ENCODE measurements at regions not wholly inside any gene's neighbourhood (a gene's known extent, or its start where the extent isn't known, plus 50 kb on each side); places are given as distances from the start of the nearest gene placed in this dataset.

DNA sequence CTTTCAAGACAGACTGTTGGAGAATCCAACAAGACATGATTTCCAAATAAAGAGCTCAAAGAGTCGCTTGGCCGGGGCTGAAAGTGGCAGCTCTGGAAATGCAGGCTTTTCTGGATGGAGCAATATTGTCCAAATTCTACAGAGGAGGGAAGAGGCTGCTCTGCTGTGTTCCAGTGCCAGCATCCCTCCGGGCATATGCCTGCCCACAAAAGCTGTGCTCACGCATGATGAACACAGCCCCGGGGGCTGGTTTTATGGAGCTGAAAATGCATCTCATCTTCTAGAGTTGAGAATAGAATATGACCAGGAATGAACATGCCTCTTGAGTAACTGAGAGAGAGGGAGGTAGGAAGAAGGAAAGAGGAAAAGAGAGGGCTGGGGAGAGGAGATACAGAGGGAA lies 74.7 kb upstream of the TOX3 start:
- Histone ChIP-seq H3K4me1 (ENCODE audit: control insufficient read depth in 1 of 2, insufficient read depth in 2 of 2, low read length in 2 of 2) (no peaks in the 10 kb centered on the region), H3K4me3 (replicated peaks in 1 of 2; ENCODE audit: low read depth in 1 of 2, low read length in 2 of 2) (no peak overlapping the region), H3K36me3 (ENCODE audit: control insufficient read depth in 1 of 2, insufficient read depth in 2 of 2, low read length in 2 of 2) (no peaks in the 10 kb centered on the region), H3K27ac (ENCODE audit: low read depth, low read length) (no peak overlapping the region), H3K27me3 (ENCODE audit: insufficient read depth, low read length) (no peaks in the 10 kb centered on the region), H3K9me3 (ENCODE audit: control insufficient read depth in 1 of 2, insufficient read depth in 1 of 2, low read depth in 1 of 2, low read length in 2 of 2) (no peaks in the 10 kb centered on the region), H3K79me2 (ENCODE audit: insufficient read depth, low read length) (no peaks in the 10 kb centered on the region), H3K4me2 (ENCODE audit: low read length) (no peak overlapping the region), H3K9ac (ENCODE audit: low read length) (no peak overlapping the region), H2AFZ (ENCODE audit: low read depth, low read length, poor library complexity, severe bottlenecking) (no peak overlapping the region), H3K9me2 (ENCODE audit: insufficient read depth) (no peaks in the 10 kb centered on the region), H4K20me1 (ENCODE audit: insufficient read depth) (no peaks in the 10 kb centered on the region)
- ChIA-PET RAD21 (ENCODE audit: low non-redundant PET in 1 of 2, low total read pairs in 2 of 2, uncharacterized antibody in 2 of 2, unreplicated experiment in 2 of 2) (no interaction called here), POLR2A (no interaction called here), CTCF (no interaction called here)
- TF ChIP-seq EGR1 (IDR thresholded peaks at IDR 0.05; ENCODE audit: low read depth) (no peak), SP1 (IDR thresholded peaks at IDR 0.05; ENCODE audit: low read depth) (no peak), YY1 (IDR thresholded peaks at IDR 0.05; ENCODE audit: extremely low read depth, insufficient replicate concordance, low read depth, low read length) (no peak), CTCF (IDR thresholded peaks at IDR 0.05 in 2 of 3, conservative IDR thresholded peaks at IDR 0.05 in 1 of 3; ENCODE audit: borderline replicate concordance in 1 of 3, insufficient read depth in 1 of 3, low read depth in 2 of 3, low read length in 2 of 3) (no peak), POLR2A (IDR thresholded peaks at IDR 0.05; ENCODE audit: borderline replicate concordance, extremely low read depth, insufficient read depth, insufficient read length) (no peak), TCF7L2 (IDR thresholded peaks at IDR 0.05; ENCODE audit: borderline replicate concordance, extremely low read depth, insufficient read depth, insufficient read length) (no peak), ELF1 (IDR thresholded peaks at IDR 0.05; ENCODE audit: borderline replicate concordance, low read depth) (no peak), CEBPB (IDR thresholded peaks at IDR 0.05; ENCODE audit: low read depth) (no peak), EZH2phosphoT487 (IDR thresholded peaks at IDR 0.05; ENCODE audit: borderline replicate concordance) (no peak), POLR2AphosphoS5 (IDR thresholded peaks at IDR 0.05; ENCODE audit: low read depth, low read length) (no peak), FOSL1 (IDR thresholded peaks at IDR 0.05; ENCODE audit: low read depth) (no peak), ZNF274 (IDR thresholded peaks at IDR 0.05; ENCODE audit: low read depth, low read length) (no peak), SIN3A (IDR thresholded peaks at IDR 0.05; ENCODE audit: low read depth) (no peak), EZH2 (IDR thresholded peaks at IDR 0.05) (no peak), REST (IDR thresholded peaks at IDR 0.05; ENCODE audit: low read depth) (no peak), RAD21 (IDR thresholded peaks at IDR 0.05; ENCODE audit: low read depth) (no peak), JUND (IDR thresholded peaks at IDR 0.05) (no peak)
- TF ChIP-seq, protein P1, sequence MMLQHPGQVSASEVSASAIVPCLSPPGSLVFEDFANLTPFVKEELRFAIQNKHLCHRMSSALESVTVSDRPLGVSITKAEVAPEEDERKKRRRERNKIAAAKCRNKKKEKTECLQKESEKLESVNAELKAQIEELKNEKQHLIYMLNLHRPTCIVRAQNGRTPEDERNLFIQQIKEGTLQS (IDR thresholded peaks at IDR 0.05) = no peak
- TF ChIP-seq, protein P2, sequence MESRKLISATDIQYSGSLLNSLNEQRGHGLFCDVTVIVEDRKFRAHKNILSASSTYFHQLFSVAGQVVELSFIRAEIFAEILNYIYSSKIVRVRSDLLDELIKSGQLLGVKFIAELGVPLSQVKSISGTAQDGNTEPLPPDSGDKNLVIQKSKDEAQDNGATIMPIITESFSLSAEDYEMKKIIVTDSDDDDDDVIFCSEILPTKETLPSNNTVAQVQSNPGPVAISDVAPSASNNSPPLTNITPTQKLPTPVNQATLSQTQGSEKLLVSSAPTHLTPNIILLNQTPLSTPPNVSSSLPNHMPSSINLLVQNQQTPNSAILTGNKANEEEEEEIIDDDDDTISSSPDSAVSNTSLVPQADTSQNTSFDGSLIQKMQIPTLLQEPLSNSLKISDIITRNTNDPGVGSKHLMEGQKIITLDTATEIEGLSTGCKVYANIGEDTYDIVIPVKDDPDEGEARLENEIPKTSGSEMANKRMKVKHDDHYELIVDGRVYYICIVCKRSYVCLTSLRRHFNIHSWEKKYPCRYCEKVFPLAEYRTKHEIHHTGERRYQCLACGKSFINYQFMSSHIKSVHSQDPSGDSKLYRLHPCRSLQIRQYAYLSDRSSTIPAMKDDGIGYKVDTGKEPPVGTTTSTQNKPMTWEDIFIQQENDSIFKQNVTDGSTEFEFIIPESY (IDR thresholded peaks at IDR 0.05; ENCODE audit: extremely low read depth, insufficient replicate concordance, low read length) = no peak
- BruUV-seq (replicated peaks) = no TSS peak
- intact Hi-C loops (cut with micrococcal nuclease) = no loop called here
- no peak for DNase-seq (ENCODE audit: low read depth, low spot score)
- ATAC-seq = no peak

Measured in HCT116 (cell line).